ENCODE measurements at regions not wholly inside any gene's neighbourhood (a gene's known extent, or its start where the extent isn't known, plus 50 kb on each side); places are given as distances from the start of the nearest gene placed in this dataset.

GRCh38 chr7:54843841-54844355, 84.9 kb upstream of the SEC61G start:
- TF ChIP-seq EZH2 (IDR thresholded peaks at IDR 0.05; ENCODE audit: borderline replicate concordance, insufficient read depth, low read length, poor library complexity, severe bottlenecking), result no peak
- no peak for TF ChIP-seq REST (IDR thresholded peaks at IDR 0.05; ENCODE audit: borderline replicate concordance)
- no peak for TF ChIP-seq RAD21 (conservative IDR thresholded peaks at IDR 0.05)
- TF ChIP-seq EP300 (conservative IDR thresholded peaks at IDR 0.05; ENCODE audit: poor library complexity, severe bottlenecking), result no peak
- TF ChIP-seq TAF1 (IDR thresholded peaks at IDR 0.05; ENCODE audit: low read depth), result no peak
- no peak for TF ChIP-seq CTCF (IDR thresholded peaks at IDR 0.05; ENCODE audit: poor library complexity, severe bottlenecking)
- no peak for TF ChIP-seq MXI1 (conservative IDR thresholded peaks at IDR 0.05; ENCODE audit: poor library complexity, severe bottlenecking)
- no peak for TF ChIP-seq POLR2AphosphoS5 (IDR thresholded peaks at IDR 0.05)
- TF ChIP-seq SMC3 (conservative IDR thresholded peaks at IDR 0.05; ENCODE audit: poor library complexity), result no peak
- H3K79me2 ChIP-seq (replicated peaks; ENCODE audit: insufficient read depth, low read length), result no peaks in the 10 kb centered on the region

GRCh38 chr7:54846273-54846672, 87.3 kb upstream of the SEC61G start:
- Histone ChIP-seq H3K9me2 (ENCODE audit: insufficient read depth, low read length) (no peaks in the 10 kb centered on the region), H3K36me3 (ENCODE audit: insufficient read depth, low read length) (no peaks in the 10 kb centered on the region), H3K27ac (ENCODE audit: low read length) (no peak overlapping the region), H2AFZ (ENCODE audit: low read depth, low read length) (no peak overlapping the region), H3K27me3 (ENCODE audit: insufficient read depth, low read depth, low read length) (no peaks in the 10 kb centered on the region), H3K4me2 (ENCODE audit: low read length) (no peak overlapping the region), H3F3A (ENCODE audit: insufficient read depth, low read length, poor library complexity, severe bottlenecking) (no peaks in the 10 kb centered on the region), H3K9me3 (ENCODE audit: low read length) (no peaks in the 10 kb centered on the region), H3K4me3 (ENCODE audit: low read length) (no peak overlapping the region), H4K20me1 (ENCODE audit: insufficient read depth) (no peaks in the 10 kb centered on the region), H3K9ac (ENCODE audit: low read length) (no peak overlapping the region), H3K79me2 (replicated peaks; ENCODE audit: insufficient read depth, low read length) (no peaks in the 10 kb centered on the region)
- TF ChIP-seq EZH2 (IDR thresholded peaks at IDR 0.05; ENCODE audit: borderline replicate concordance, insufficient read depth, low read length, poor library complexity, severe bottlenecking) (no peak), EP300 (conservative IDR thresholded peaks at IDR 0.05; ENCODE audit: poor library complexity, severe bottlenecking) (no peak), POLR2AphosphoS5 (IDR thresholded peaks at IDR 0.05) (no peak), CTCF (IDR thresholded peaks at IDR 0.05; ENCODE audit: poor library complexity, severe bottlenecking) (no peak), SMC3 (conservative IDR thresholded peaks at IDR 0.05; ENCODE audit: poor library complexity) (no peak), MXI1 (conservative IDR thresholded peaks at IDR 0.05; ENCODE audit: poor library complexity, severe bottlenecking) (no peak), REST (IDR thresholded peaks at IDR 0.05; ENCODE audit: borderline replicate concordance) (no peak), RAD21 (conservative IDR thresholded peaks at IDR 0.05) (no peak), TAF1 (IDR thresholded peaks at IDR 0.05; ENCODE audit: low read depth) (no peak)

More at GRCh38 chr7:54843841-54844355, 84.9 kb upstream of the SEC61G start:
- Histone ChIP-seq H2AFZ (ENCODE audit: low read depth, low read length) (no peak overlapping the region), H3K36me3 (ENCODE audit: insufficient read depth, low read length) (no peaks in the 10 kb centered on the region), H3K9ac (ENCODE audit: low read length) (no peak overlapping the region), H3F3A (ENCODE audit: insufficient read depth, low read length, poor library complexity, severe bottlenecking) (no peaks in the 10 kb centered on the region), H4K20me1 (ENCODE audit: insufficient read depth) (no peaks in the 10 kb centered on the region), H3K27ac (ENCODE audit: low read length) (no peak overlapping the region), H3K27me3 (ENCODE audit: insufficient read depth, low read depth, low read length) (no peaks in the 10 kb centered on the region), H3K9me3 (ENCODE audit: low read length) (no peaks in the 10 kb centered on the region), H3K4me3 (ENCODE audit: low read length) (no peak overlapping the region), H3K9me2 (ENCODE audit: insufficient read depth, low read length) (no peaks in the 10 kb centered on the region), H3K4me2 (ENCODE audit: low read length) (no peak overlapping the region)
